Nephron progenitor cell (in vitro differentiated cells): ENCODE measurements at regions not wholly inside any gene's neighbourhood (a gene's known extent, or its start where the extent isn't known, plus 50 kb on each side); places are given as distances from the start of the nearest gene placed in this dataset.
"Not testable (repeated sequence)": the region's sequence is repeated elsewhere in the genome, so short reads cannot be mapped to it uniquely, and the experiment has no call there.

ENCODE experiments used
- DNase-seq: peaks from one replicate; pipeline ENCODE4 v3.0.0; 2021
- H3K27ac Mint-ChIP-seq: 2 replicates; pipeline ENCODE4 v1.8.0; 2021; ENCODE audit warnings: mild to moderate bottlenecking, moderate library complexity, mixed read lengths
- H3K27me3 Mint-ChIP-seq: 2 replicates; pipeline ENCODE4 v1.8.0; 2021; ENCODE audit warnings: mild to moderate bottlenecking, low read depth, mixed read lengths; ENCODE audit not compliant: poor library complexity
- H3K36me3 Mint-ChIP-seq: 2 replicates; pipeline ENCODE4 v1.8.0; 2021; ENCODE audit warnings: low read depth, mixed read lengths
- H3K4me1 Mint-ChIP-seq: 2 replicates; pipeline ENCODE4 v1.8.0; 2021; ENCODE audit warnings: mixed read lengths
- H3K4me3 Mint-ChIP-seq: 2 replicates; pipeline ENCODE4 v1.8.0; 2021; ENCODE audit warnings: mild to moderate bottlenecking, moderate library complexity, mixed read lengths
- H3K9me3 Mint-ChIP-seq: 2 replicates; pipeline ENCODE4 v1.8.0; 2021; ENCODE audit warnings: mild to moderate bottlenecking, moderate library complexity, mixed read lengths
- CTCF ChIP-seq: fragments of 200-600 bp; sonication (generic); IDR thresholded peaks from 2 replicates; pipeline ENCODE4 v1.5.0; 2021; ENCODE audit warnings: antibody characterized with exemption

GRCh38 chr1:209172286-209172685 is 411.2 kb upstream of the CAMK1G start:
- TF ChIP-seq CTCF = no peak
- DNase-seq = no peak
- H3K27me3 Mint-ChIP-seq = peaks cover 5% of the 10 kb centered on the region
- no peaks in the 10 kb centered on the region for H3K4me1 Mint-ChIP-seq
- no peak overlapping the region for H3K4me3 Mint-ChIP-seq
- H3K36me3 Mint-ChIP-seq = no peaks in the 10 kb centered on the region
- H3K9me3 Mint-ChIP-seq = peaks cover 40% of the 10 kb centered on the region
- H3K27ac Mint-ChIP-seq = no peak overlapping the region

GRCh38 chr1:209172792-209173542 is 410.5 kb upstream of the CAMK1G start:
- H3K4me3 Mint-ChIP-seq, DNase-seq, H3K27me3 Mint-ChIP-seq, H3K36me3 Mint-ChIP-seq, H3K27ac Mint-ChIP-seq, H3K4me1 Mint-ChIP-seq: not testable (repeated sequence)
- peaks cover 43% of the 10 kb centered on the region for H3K9me3 Mint-ChIP-seq

GRCh38 chr1:209173796-209174195 is 409.7 kb upstream of the CAMK1G start:
- H3K36me3 Mint-ChIP-seq, H3K27me3 Mint-ChIP-seq, H3K4me1 Mint-ChIP-seq, H3K27ac Mint-ChIP-seq, H3K4me3 Mint-ChIP-seq, DNase-seq: not testable (repeated sequence)
- H3K9me3 Mint-ChIP-seq = peaks cover 51% of the 10 kb centered on the region

GRCh38 chr1:209176866-209177430 is 406.6 kb upstream of the CAMK1G start:
- peaks cover 7% of the 10 kb centered on the region for H3K27me3 Mint-ChIP-seq

GRCh38 chr1:209183195-209183594 is 400.3 kb upstream of the CAMK1G start:
- no peak for DNase-seq
- Mint-ChIP-seq H3K4me3 (no peak overlapping the region), H3K4me1 (peaks cover 5% of the 10 kb centered on the region), H3K27ac (no peak overlapping the region), H3K27me3 (peaks cover 11% of the 10 kb centered on the region), H3K36me3 (peaks cover 13% of the 10 kb centered on the region), H3K9me3 (peaks cover 61% of the 10 kb centered on the region)
- TF ChIP-seq CTCF = no peak

More at GRCh38 chr1:209176866-209177430, 406.6 kb upstream of the CAMK1G start:
- H3K27ac Mint-ChIP-seq = no peak overlapping the region
- DNase-seq = no peak
- H3K4me3 Mint-ChIP-seq = no peak overlapping the region
- no peaks in the 10 kb centered on the region for H3K4me1 Mint-ChIP-seq
- H3K9me3 Mint-ChIP-seq = peaks cover 80% of the 10 kb centered on the region
- TF ChIP-seq CTCF = no peak
- H3K36me3 Mint-ChIP-seq = no peaks in the 10 kb centered on the region

GRCh38 chr1:209187589-209187988 is 395.9 kb upstream of the CAMK1G start:
- Mint-ChIP-seq H3K27me3 (no peaks in the 10 kb centered on the region), H3K4me1 (peaks cover 10% of the 10 kb centered on the region), H3K4me3 (no peak overlapping the region), H3K9me3 (peaks cover 20% of the 10 kb centered on the region), H3K36me3 (peaks cover 9% of the 10 kb centered on the region), H3K27ac (no peak overlapping the region)
- TF ChIP-seq CTCF = no peak
- DNase-seq = no peak
